ENCODE measurements at regions not wholly inside any gene's neighbourhood (a gene's known extent, or its start where the extent isn't known, plus 50 kb on each side); places are given as distances from the start of the nearest gene placed in this dataset.

DNA sequence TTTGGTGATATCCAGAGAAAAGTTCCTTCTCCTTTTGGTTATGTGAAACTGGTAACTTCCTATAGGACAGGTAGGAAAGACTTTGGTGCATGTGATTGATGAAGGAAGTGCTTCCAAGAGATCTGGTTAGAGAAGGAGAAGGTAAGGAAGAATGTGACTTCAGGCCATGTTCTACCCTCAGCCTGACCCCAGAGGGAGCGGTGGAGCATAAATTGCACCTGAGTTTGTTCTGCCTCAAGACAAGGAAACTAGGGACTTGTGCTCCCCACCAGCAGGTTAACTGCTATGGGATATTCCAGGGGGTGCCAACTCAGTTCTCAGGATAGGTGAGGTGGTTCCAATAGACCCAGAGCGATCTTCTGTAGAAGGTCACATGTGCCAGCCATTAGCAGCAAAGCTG, 299.3 kb upstream of the XYLT1 start:
- no peak for DNase-seq (ENCODE audit: low spot score)
- Mint-ChIP-seq H3K27ac (ENCODE audit: unreplicated experiment) (no peak overlapping the region), H3K27me3 (ENCODE audit: low read depth) (no peaks in the 10 kb centered on the region), H3K9me3 (ENCODE audit: low read depth) (peaks cover 20% of the 10 kb centered on the region), H3K36me3 (ENCODE audit: low read depth) (no peaks in the 10 kb centered on the region), H3K4me1 (ENCODE audit: low read depth) (peaks cover 12% of the 10 kb centered on the region), H3K4me3 (ENCODE audit: unreplicated experiment) (no peak overlapping the region)
- no peak for TF ChIP-seq CTCF (IDR thresholded peaks at IDR 0.05)

GRCh38 chr16:17769065-17769464, 298.3 kb upstream of the XYLT1 start:
- peaks cover 12% of the 10 kb centered on the region for H3K4me1 Mint-ChIP-seq (ENCODE audit: low read depth)
- peaks cover 20% of the 10 kb centered on the region for H3K9me3 Mint-ChIP-seq (ENCODE audit: low read depth)
- H3K4me3 Mint-ChIP-seq (ENCODE audit: unreplicated experiment) = no peak overlapping the region
- no peaks in the 10 kb centered on the region for H3K36me3 Mint-ChIP-seq (ENCODE audit: low read depth)
- H3K27ac Mint-ChIP-seq (ENCODE audit: unreplicated experiment) = no peak overlapping the region
- H3K27me3 Mint-ChIP-seq (ENCODE audit: low read depth) = no peaks in the 10 kb centered on the region
- no peak for TF ChIP-seq CTCF (IDR thresholded peaks at IDR 0.05)
- no peak for DNase-seq (ENCODE audit: low spot score)

GRCh38 chr16:17768257-17768656, 297.5 kb upstream of the XYLT1 start:
- Mint-ChIP-seq H3K36me3 (ENCODE audit: low read depth) (no peaks in the 10 kb centered on the region), H3K27me3 (ENCODE audit: low read depth) (peaks cover 1% of the 10 kb centered on the region), H3K9me3 (ENCODE audit: low read depth) (peaks cover 20% of the 10 kb centered on the region), H3K4me3 (ENCODE audit: unreplicated experiment) (no peak overlapping the region), H3K4me1 (ENCODE audit: low read depth) (peaks cover 12% of the 10 kb centered on the region), H3K27ac (ENCODE audit: unreplicated experiment) (no peak overlapping the region)
- TF ChIP-seq CTCF (IDR thresholded peaks at IDR 0.05) = no peak
- no peak for DNase-seq (ENCODE audit: low spot score)

DNA sequence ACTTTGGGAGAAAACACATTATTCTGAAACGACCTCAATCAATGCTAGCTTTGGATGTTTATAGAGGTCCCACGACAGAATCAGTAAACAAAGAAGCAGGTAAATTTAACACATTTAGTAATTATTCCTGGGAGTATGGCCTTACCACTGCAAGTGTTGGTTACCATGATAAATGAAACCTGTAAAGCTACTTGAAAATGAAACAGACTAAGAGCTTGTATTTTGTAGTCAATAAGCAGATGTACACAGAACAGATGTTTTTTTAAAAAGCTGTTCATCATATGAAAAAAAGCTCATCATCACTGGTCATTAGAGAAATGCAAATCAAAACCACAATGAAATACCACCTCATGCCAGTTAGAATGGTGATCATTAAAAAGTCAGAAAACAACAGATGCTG, 295.3 kb upstream of the XYLT1 start:
- Mint-ChIP-seq H3K27me3 (ENCODE audit: low read depth) (peaks cover 1% of the 10 kb centered on the region), H3K27ac (ENCODE audit: unreplicated experiment) (no peak overlapping the region), H3K4me3 (ENCODE audit: unreplicated experiment) (no peak overlapping the region), H3K9me3 (ENCODE audit: low read depth) (peaks cover 17% of the 10 kb centered on the region), H3K36me3 (ENCODE audit: low read depth) (no peaks in the 10 kb centered on the region), H3K4me1 (ENCODE audit: low read depth) (peaks cover 12% of the 10 kb centered on the region)
- DNase-seq (ENCODE audit: low spot score) = no peak
- TF ChIP-seq CTCF (IDR thresholded peaks at IDR 0.05) = no peak

- TF ChIP-seq CTCF (IDR thresholded peaks at IDR 0.05) = no peak
- Mint-ChIP-seq H3K4me3 (ENCODE audit: unreplicated experiment) (no peak overlapping the region), H3K4me1 (ENCODE audit: low read depth) (no peaks in the 10 kb centered on the region), H3K9me3 (ENCODE audit: low read depth) (peaks cover 5% of the 10 kb centered on the region), H3K27me3 (ENCODE audit: low read depth) (peaks cover 1% of the 10 kb centered on the region), H3K36me3 (ENCODE audit: low read depth) (no peaks in the 10 kb centered on the region), H3K27ac (ENCODE audit: unreplicated experiment) (no peak overlapping the region)
- DNase-seq (ENCODE audit: low spot score) = no peak
Observed at GRCh38 chr16:17759451-17760390, 289.0 kb upstream of the XYLT1 start.
